ENCODE measurements at regions not wholly inside any gene's neighbourhood (a gene's known extent, or its start where the extent isn't known, plus 50 kb on each side); places are given as distances from the start of the nearest gene placed in this dataset.
"Not testable (repeated sequence)": the region's sequence is repeated elsewhere in the genome, so short reads cannot be mapped to it uniquely, and the experiment has no call there.

GRCh38 chr6:121666814-121667213 lies 231.4 kb downstream of the GJA1 start:
- no peak overlapping the region for H3K27ac Mint-ChIP-seq

GRCh38 chr6:121668259-121668658 lies 232.8 kb downstream of the GJA1 start:
- no peak for DNase-seq (ENCODE audit: low spot score)
- Mint-ChIP-seq H3K27ac (no peak overlapping the region), H3K36me3 (ENCODE audit: low read depth) (no peaks in the 10 kb centered on the region), H3K4me3 (ENCODE audit: low read depth) (no peak overlapping the region), H3K9me3 (no peaks in the 10 kb centered on the region), H3K4me1 (ENCODE audit: low read depth) (peaks cover 2% of the 10 kb centered on the region), H3K27me3 (ENCODE audit: low read depth) (no peaks in the 10 kb centered on the region)
- intact Hi-C loops (cut with micrococcal nuclease), result no loop called here

More at GRCh38 chr6:121666814-121667213, 231.4 kb downstream of the GJA1 start:
- Mint-ChIP-seq H3K4me1 (ENCODE audit: low read depth) (peaks cover 2% of the 10 kb centered on the region), H3K4me3 (ENCODE audit: low read depth) (no peak overlapping the region), H3K27me3 (ENCODE audit: low read depth) (no peaks in the 10 kb centered on the region), H3K9me3 (no peaks in the 10 kb centered on the region), H3K36me3 (ENCODE audit: low read depth) (no peaks in the 10 kb centered on the region)
- DNase-seq (ENCODE audit: low spot score), result no peak
- intact Hi-C loops (cut with micrococcal nuclease), result no loop called here

- intact Hi-C loops (cut with micrococcal nuclease), result no loop called here
- no peak overlapping the region for H3K4me3 Mint-ChIP-seq (ENCODE audit: low read depth)
- no peaks in the 10 kb centered on the region for H3K9me3 Mint-ChIP-seq
- no peak for DNase-seq (ENCODE audit: low spot score)
- no peak overlapping the region for H3K27ac Mint-ChIP-seq
- peaks cover 3% of the 10 kb centered on the region for H3K4me1 Mint-ChIP-seq (ENCODE audit: low read depth)
- H3K36me3 Mint-ChIP-seq (ENCODE audit: low read depth), result no peaks in the 10 kb centered on the region
- H3K27me3 Mint-ChIP-seq (ENCODE audit: low read depth), result no peaks in the 10 kb centered on the region
These were observed 235.1 kb downstream of the GJA1 start for GRCh38 chr6:121670511-121670910.

GRCh38 chr6:121677571-121677970 lies 242.1 kb downstream of the GJA1 start:
- no peak for DNase-seq (ENCODE audit: low spot score)
- Mint-ChIP-seq H3K9me3 (no peaks in the 10 kb centered on the region), H3K4me3 (ENCODE audit: low read depth) (no peak overlapping the region), H3K27ac (no peak overlapping the region), H3K27me3 (ENCODE audit: low read depth) (no peaks in the 10 kb centered on the region), H3K4me1 (ENCODE audit: low read depth) (peaks cover 10% of the 10 kb centered on the region), H3K36me3 (ENCODE audit: low read depth) (no peaks in the 10 kb centered on the region)
- intact Hi-C loops (cut with micrococcal nuclease), result loop anchor here (5.0 kb wide), 1 partner anchor 95 kb away; no protein-coding TSS in a partner anchor

- no peaks in the 10 kb centered on the region for H3K27me3 Mint-ChIP-seq (ENCODE audit: low read depth)
- no peaks in the 10 kb centered on the region for H3K36me3 Mint-ChIP-seq (ENCODE audit: low read depth)
- H3K4me3 Mint-ChIP-seq (ENCODE audit: low read depth), result no peak overlapping the region
- no peak overlapping the region for H3K27ac Mint-ChIP-seq
- no peaks in the 10 kb centered on the region for H3K9me3 Mint-ChIP-seq
- no peak for DNase-seq (ENCODE audit: low spot score)
- peaks cover 10% of the 10 kb centered on the region for H3K4me1 Mint-ChIP-seq (ENCODE audit: low read depth)
- intact Hi-C loops (cut with micrococcal nuclease), result loop anchor here (5.0 kb wide), 1 partner anchor 94 kb away; no protein-coding TSS in a partner anchor
These were observed 242.8 kb downstream of the GJA1 start for GRCh38 chr6:121678245-121678644.

GRCh38 chr6:121680058-121680457 lies 244.6 kb downstream of the GJA1 start:
- Mint-ChIP-seq H3K4me1 (ENCODE audit: low read depth) (peaks cover 10% of the 10 kb centered on the region), H3K36me3 (ENCODE audit: low read depth) (no peaks in the 10 kb centered on the region), H3K4me3 (ENCODE audit: low read depth) (no peak overlapping the region), H3K27ac (no peak overlapping the region), H3K9me3 (no peaks in the 10 kb centered on the region), H3K27me3 (ENCODE audit: low read depth) (no peaks in the 10 kb centered on the region)
- intact Hi-C loops (cut with micrococcal nuclease), result no loop called here
- DNase-seq (ENCODE audit: low spot score), result no peak

- intact Hi-C loops (cut with micrococcal nuclease), result no loop called here
- Mint-ChIP-seq H3K36me3 (ENCODE audit: low read depth) (no peaks in the 10 kb centered on the region), H3K27ac (no peak overlapping the region), H3K4me3 (ENCODE audit: low read depth) (no peak overlapping the region), H3K4me1 (ENCODE audit: low read depth) (peaks cover 6% of the 10 kb centered on the region), H3K9me3 (no peaks in the 10 kb centered on the region), H3K27me3 (ENCODE audit: low read depth) (peaks cover 1% of the 10 kb centered on the region)
- DNase-seq (ENCODE audit: low spot score), result no peak
These were observed 247.2 kb downstream of the GJA1 start for GRCh38 chr6:121682666-121683065.

GRCh38 chr6:121685806-121686205 lies 250.4 kb downstream of the GJA1 start:
- DNase-seq (ENCODE audit: low spot score); H3K9me3 Mint-ChIP-seq; H3K27ac Mint-ChIP-seq; H3K36me3 Mint-ChIP-seq (ENCODE audit: low read depth); H3K27me3 Mint-ChIP-seq (ENCODE audit: low read depth); intact Hi-C loops (cut with micrococcal nuclease); H3K4me3 Mint-ChIP-seq (ENCODE audit: low read depth): not testable (repeated sequence)
- peaks cover 14% of the 10 kb centered on the region for H3K4me1 Mint-ChIP-seq (ENCODE audit: low read depth)

GRCh38 chr6:121686611-121687023 lies 251.2 kb downstream of the GJA1 start:
- H3K4me1 Mint-ChIP-seq (ENCODE audit: low read depth), result peaks cover 14% of the 10 kb centered on the region
- peaks cover 1% of the 10 kb centered on the region for H3K27me3 Mint-ChIP-seq (ENCODE audit: low read depth)
- H3K4me3 Mint-ChIP-seq (ENCODE audit: low read depth), result no peak overlapping the region
- H3K27ac Mint-ChIP-seq, result no peak overlapping the region
- no peak for DNase-seq (ENCODE audit: low spot score)
- no peaks in the 10 kb centered on the region for H3K9me3 Mint-ChIP-seq
- intact Hi-C loops (cut with micrococcal nuclease), result no loop called here
- H3K36me3 Mint-ChIP-seq (ENCODE audit: low read depth), result no peaks in the 10 kb centered on the region

GRCh38 chr6:121688974-121689373 lies 253.5 kb downstream of the GJA1 start:
- no peak for DNase-seq (ENCODE audit: low spot score)
- Mint-ChIP-seq H3K4me3 (ENCODE audit: low read depth) (no peak overlapping the region), H3K9me3 (no peaks in the 10 kb centered on the region), H3K27ac (no peak overlapping the region), H3K27me3 (ENCODE audit: low read depth) (peaks cover 1% of the 10 kb centered on the region), H3K4me1 (ENCODE audit: low read depth) (peaks cover 14% of the 10 kb centered on the region), H3K36me3 (ENCODE audit: low read depth) (no peaks in the 10 kb centered on the region)
- intact Hi-C loops (cut with micrococcal nuclease), result loop anchor here (1.0 kb wide), 1 partner anchor 82 kb away; no protein-coding TSS in a partner anchor

GRCh38 chr6:121691126-121691551 lies 255.7 kb downstream of the GJA1 start:
- no peaks in the 10 kb centered on the region for H3K9me3 Mint-ChIP-seq
- H3K4me3 Mint-ChIP-seq (ENCODE audit: low read depth), result no peak overlapping the region
- H3K4me1 Mint-ChIP-seq (ENCODE audit: low read depth), result peaks cover 14% of the 10 kb centered on the region
- peaks cover 1% of the 10 kb centered on the region for H3K27me3 Mint-ChIP-seq (ENCODE audit: low read depth)
- intact Hi-C loops (cut with micrococcal nuclease), result no loop called here
- no peaks in the 10 kb centered on the region for H3K36me3 Mint-ChIP-seq (ENCODE audit: low read depth)
- no peak for DNase-seq (ENCODE audit: low spot score)
- no peak overlapping the region for H3K27ac Mint-ChIP-seq

- Mint-ChIP-seq H3K4me1 (ENCODE audit: low read depth) (peaks cover 5% of the 10 kb centered on the region), H3K4me3 (ENCODE audit: low read depth) (no peak overlapping the region), H3K27me3 (ENCODE audit: low read depth) (no peaks in the 10 kb centered on the region), H3K36me3 (ENCODE audit: low read depth) (no peaks in the 10 kb centered on the region), H3K27ac (no peak overlapping the region), H3K9me3 (no peaks in the 10 kb centered on the region)
- DNase-seq (ENCODE audit: low spot score), result no peak
- intact Hi-C loops (cut with micrococcal nuclease), result no loop called here
These were observed 258.9 kb downstream of the GJA1 start for GRCh38 chr6:121694389-121694788.

GRCh38 chr6:121694801-121695251 lies 259.4 kb downstream of the GJA1 start:
- Mint-ChIP-seq H3K9me3 (no peaks in the 10 kb centered on the region), H3K4me1 (ENCODE audit: low read depth) (peaks cover 3% of the 10 kb centered on the region), H3K36me3 (ENCODE audit: low read depth) (no peaks in the 10 kb centered on the region), H3K4me3 (ENCODE audit: low read depth) (no peak overlapping the region), H3K27me3 (ENCODE audit: low read depth) (no peaks in the 10 kb centered on the region), H3K27ac (no peak overlapping the region)
- intact Hi-C loops (cut with micrococcal nuclease), result no loop called here
- DNase-seq (ENCODE audit: low spot score), result no peak

- Mint-ChIP-seq H3K27ac (no peak overlapping the region), H3K4me1 (ENCODE audit: low read depth) (peaks cover 1% of the 10 kb centered on the region), H3K36me3 (ENCODE audit: low read depth) (no peaks in the 10 kb centered on the region), H3K27me3 (ENCODE audit: low read depth) (no peaks in the 10 kb centered on the region), H3K4me3 (ENCODE audit: low read depth) (no peak overlapping the region), H3K9me3 (no peaks in the 10 kb centered on the region)
- intact Hi-C loops (cut with micrococcal nuclease), result no loop called here
- no peak for DNase-seq (ENCODE audit: low spot score)
These were observed 259.9 kb downstream of the GJA1 start for GRCh38 chr6:121695329-121695728.

Data from activated T-helper 2 cell treated with anti-CD3 and anti-CD28 coated beads, Interferon-gamma antibody, Interleukin-2, Interleukin-4, amounts not matched to agents 10 μg/mL and 5 μg/mL and 100 μg/mL, durations not matched to agents 14 hours and 24 hours and 36 hours (primary cell).